GM21367 (cell line): ENCODE measurements at regions not wholly inside any gene's neighbourhood (a gene's known extent, or its start where the extent isn't known, plus 50 kb on each side); places are given as distances from the start of the nearest gene placed in this dataset.
"Not testable (repeated sequence)": the region's sequence is repeated elsewhere in the genome, so short reads cannot be mapped to it uniquely, and the experiment has no call there.

ENCODE experiments used
- ATAC-seq: cut with Tn5 transposase; IDR thresholded peaks from one replicate; pipeline ENCODE4 v1.9.1; 2021; ENCODE audit not compliant: unreplicated experiment

- ATAC-seq, result not testable (repeated sequence)
Observed at GRCh38 chr7:136431736-136432135, 436.7 kb upstream of the CHRM2 start.

DNA sequence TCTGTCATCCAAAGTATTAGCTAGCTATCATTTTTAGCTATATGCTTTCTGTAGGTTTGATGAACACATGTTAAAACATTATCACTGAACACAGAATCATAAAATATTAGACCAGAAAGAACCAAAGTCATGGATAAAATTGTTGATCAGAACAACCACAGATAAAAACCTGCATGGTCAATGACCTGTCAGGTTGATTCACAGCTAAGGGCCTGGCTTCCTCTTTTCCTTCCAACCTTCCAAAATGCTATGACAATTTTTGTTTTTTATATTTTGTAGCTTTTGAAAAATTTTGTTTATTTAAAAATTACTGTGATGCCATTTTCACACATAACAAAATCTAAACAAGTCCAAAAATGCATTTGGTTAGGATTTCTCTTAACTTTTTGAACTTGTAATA is 444.4 kb upstream of the CHRM2 start:
- ATAC-seq, result no peak

DNA sequence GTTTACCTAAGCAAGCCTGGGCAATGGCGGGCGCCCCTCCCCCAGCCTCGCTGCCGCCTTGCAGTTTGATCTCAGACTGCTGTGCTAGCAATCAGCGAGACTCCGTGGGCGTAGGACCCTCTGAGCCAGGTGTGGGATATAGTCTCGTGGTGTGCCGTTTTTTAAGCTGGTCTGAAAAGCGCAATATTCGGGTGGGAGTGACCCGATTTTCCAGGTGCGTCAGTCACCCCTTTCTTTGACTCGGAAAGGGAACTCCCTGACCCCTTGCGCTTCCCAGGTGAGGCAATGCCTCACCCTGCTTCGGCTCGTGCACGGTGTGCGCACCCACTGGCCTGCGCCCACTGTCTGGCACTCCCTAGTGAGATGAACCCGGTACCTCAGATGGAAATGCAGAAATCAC is 442.6 kb upstream of the MTPN start:
- not testable (repeated sequence) for ATAC-seq

DNA sequence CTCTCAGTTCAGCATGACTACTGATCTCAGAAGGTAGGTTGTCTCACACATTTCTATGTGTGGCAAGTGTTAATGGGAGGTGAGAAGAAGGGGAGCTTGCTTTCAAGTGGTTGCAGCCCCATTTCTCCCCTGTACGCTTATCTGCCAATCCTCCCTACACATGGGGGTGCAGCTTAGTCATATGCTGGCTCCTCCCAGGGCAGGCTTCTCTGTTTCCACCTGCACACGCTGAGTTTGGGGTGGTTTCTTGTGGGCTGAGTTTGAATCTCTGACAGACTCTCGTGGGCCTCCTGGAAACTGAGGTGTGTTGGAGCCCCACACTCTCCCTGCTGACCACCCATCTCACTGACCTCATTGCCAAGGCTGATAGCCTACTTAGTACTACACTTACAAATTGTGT is 435.8 kb upstream of the MTPN start:
- ATAC-seq, result no peak

GRCh38 chr7:136405931-136406777 is 429.0 kb upstream of the MTPN start:
- peak; percentile 98 for ATAC-seq

GRCh38 chr7:136403591-136403990 is 426.4 kb upstream of the MTPN start:
- no peak for ATAC-seq

DNA sequence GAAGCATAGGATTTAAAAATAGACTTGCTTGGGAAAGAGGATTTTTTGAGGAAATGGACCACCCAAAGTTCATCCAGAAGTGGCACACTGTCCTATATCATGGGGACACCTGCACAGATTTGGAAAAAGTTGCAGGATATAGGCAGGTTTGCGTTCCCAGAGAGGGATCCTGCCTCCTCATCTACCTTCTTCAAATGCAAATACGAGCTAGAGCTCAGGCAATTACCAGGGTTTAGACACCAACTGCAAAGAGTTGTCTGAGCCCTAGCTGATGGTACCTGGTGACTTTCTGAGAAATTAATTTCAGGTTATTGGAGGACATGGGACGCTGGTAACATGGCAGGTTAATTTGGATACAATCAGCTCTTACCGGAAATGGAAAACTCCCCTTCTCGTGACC is 423.7 kb upstream of the MTPN start:
- ATAC-seq, result no peak

- no peak for ATAC-seq
Observed at GRCh38 chr7:136399385-136399784, 422.2 kb upstream of the MTPN start.

DNA sequence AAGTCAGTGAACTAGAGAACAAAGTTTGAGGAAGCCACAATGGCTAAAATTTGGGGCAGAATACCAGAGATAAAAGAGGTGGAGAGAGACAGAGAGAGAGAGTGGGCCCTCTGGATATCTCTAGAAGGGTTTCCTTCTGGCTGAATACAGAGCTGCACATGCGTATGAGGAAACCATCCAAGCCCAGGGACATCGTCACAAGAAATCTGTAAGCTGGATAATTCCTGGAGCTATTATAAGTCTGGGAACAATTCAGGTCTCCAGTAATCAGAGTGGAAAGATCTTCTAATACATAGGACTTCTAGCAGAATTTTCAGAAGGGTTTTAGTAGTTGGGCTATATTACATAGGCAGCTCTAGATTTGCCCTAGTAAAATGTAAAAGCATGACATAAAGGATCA is 415.7 kb upstream of the MTPN start:
- no peak for ATAC-seq

GRCh38 chr7:136391371-136391770 is 414.2 kb upstream of the MTPN start:
- ATAC-seq, result no peak

DNA sequence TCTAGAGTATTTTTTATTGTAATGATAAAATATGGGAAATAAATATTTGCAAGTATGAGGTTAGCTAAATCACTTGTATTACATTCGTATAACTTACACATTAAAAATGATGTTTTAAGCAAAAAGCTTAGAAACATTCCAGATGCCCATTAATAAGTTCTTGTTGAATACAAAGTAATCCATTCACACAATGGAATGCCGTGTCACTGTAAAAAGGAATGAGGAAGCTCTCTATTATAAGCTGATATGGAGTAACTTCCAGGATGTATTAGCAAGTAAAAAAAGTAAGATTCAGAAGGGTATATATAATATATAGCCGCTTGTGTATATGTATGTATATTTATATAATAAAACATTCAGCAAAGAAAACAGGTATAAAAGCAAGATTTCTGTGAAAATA is 412.8 kb upstream of the MTPN start:
- ATAC-seq, result no peak

GRCh38 chr7:136386876-136387275 is 409.7 kb upstream of the MTPN start:
- ATAC-seq, result no peak

DNA sequence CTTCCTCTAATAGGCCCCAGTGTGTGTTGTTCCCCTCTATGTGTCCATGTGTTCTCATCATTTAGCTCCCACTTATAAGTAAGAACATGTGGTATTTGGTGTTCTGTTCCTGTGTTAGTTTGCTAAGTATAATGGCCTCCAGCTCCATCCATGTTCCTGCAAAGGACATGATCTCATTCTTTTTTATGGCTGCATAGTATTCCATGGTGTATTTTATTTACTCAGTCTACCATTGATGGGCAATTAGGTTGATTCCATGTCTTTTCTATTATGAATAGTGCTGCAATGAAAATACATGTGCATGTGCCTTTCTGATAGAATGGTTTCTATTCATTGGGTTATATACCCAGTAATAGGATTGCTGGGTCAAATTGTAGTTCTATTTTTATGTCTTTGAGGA is 394.2 kb upstream of the MTPN start:
- ATAC-seq, result not testable (repeated sequence)

GRCh38 chr7:136370137-136370536 is 393.0 kb upstream of the MTPN start:
- no peak for ATAC-seq

DNA sequence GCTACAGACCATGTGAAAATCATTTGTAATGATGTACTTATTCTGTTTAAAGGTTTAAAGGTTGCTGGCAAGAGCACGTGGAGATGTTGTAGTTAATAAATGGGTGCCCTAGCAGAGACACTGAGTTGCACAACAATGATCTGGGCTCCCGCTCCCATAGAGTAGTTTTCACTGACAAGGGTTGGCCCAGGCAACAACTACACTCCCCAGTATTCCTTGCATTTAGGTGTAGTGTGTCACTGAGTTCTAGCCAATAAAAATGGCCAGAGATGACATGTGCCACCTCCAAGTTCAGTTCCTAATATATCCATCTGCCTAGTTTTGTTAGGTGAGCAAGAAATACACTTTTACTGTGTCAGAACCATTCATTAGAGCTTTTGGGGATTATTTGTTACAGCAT is 392.1 kb upstream of the MTPN start:
- ATAC-seq, result no peak

DNA sequence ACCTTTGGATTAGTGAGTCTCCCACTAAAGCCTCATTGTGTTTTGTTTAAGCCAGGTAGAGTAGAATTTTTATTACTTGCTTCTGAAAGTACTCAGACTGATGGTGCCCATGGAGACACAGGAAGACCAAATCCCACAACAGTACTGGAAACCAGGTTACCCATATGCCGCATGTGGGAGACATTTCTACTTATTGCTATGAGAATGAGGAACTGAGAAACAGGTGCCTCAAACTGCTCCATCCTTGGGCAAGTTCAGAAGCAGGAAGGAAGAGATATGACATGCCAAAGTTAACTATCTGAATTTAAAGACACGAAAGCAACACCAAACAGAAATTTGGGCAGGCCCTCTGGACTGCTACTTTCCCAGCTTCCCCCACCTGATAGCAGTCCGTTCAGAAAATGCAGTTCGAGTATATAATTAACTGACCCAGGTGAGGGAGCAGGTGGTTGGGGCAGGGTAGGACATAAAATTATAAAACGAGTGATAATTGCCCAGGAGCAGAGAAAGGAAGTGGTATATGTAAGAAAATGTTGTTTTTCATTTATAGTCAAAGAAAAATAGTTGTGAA is 382.3 kb upstream of the MTPN start:
- peak; percentile 95 for ATAC-seq

DNA sequence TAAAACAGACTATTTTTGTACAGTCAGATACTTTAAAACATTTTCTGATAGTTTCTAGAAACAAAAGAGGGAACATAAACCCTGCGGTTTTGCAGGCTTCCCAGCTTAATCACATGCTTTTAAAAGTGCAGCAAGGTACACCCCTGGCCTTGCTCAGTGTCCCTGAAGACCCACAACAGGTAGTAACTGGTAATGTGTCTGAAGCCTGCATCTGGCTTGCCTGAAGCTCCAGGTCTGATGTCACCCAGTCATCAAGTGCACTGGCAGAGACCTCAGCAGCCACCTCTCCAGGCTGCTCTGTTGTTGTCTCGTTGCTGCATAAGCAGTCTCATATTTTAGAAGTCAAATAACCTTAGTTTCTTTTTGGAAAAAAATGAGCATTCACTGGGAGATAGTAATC is 376.1 kb upstream of the MTPN start:
- no peak for ATAC-seq

GRCh38 chr7:136348542-136349192 is 371.5 kb upstream of the MTPN start:
- no peak for ATAC-seq

- ATAC-seq, result no peak
Observed at GRCh38 chr7:136348142-136348541, 371.0 kb upstream of the MTPN start.

DNA sequence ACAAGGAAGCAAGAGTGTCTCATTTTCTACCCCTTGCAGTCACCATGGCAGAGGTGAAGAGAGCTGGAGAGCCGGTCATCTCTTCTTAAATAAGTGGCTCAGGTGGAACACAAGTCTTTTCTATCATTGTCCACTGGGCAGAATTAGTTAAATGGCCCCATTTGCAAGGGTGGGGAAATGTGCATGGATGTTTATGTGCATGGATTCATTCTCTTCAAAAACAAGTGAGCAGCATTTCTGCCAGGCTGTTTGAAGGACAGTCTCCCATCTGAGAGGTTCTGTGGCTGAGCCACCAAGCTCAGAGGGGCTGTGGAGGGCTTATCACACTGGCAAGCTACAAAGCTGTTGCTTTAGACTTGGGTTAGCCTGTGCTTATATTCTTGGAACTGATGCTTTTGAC is 370.3 kb upstream of the MTPN start:
- no peak for ATAC-seq

DNA sequence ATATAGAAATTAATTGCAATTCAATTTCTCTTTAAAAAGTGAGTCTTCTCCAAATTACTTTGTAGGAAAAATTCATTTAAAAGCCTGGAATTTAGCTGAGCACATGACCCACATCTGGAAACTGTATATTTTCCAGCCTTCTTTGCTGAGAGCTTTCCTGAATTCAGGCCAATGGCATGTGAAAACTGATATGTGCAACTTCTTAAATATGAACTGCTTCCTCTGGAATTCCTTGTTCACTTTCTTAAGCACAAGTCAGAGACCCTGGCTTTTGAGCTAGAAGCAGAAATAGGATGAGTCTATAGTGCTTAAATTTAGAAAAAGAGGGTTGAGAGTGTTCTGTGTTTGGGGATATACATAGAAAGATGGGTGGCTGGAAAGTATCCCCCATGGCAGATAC is 365.1 kb upstream of the MTPN start:
- no peak for ATAC-seq

DNA sequence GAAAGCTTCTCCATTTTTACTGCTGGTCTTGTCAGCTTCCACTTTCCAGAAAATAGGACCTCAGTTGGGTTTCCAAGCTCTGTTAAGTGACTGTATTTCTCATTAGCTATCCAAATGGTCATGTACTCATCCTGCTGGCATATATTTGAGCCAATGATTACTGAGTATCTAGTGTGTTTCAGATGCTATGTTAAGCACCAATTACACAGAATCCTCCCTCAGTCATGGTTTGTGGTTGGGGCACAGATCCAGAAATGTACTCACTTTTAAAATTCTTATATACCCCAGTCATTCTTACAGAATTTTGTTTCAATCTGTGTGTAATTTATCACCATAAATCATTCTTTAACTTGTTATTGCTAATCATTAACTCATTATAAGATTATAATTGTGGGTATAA is 362.3 kb upstream of the MTPN start:
- ATAC-seq, result no peak
